K562 (cell line): ENCODE measurements at regions not wholly inside any gene's neighbourhood (a gene's known extent, or its start where the extent isn't known, plus 50 kb on each side); places are given as distances from the start of the nearest gene placed in this dataset.

Source experiments
- DPF2 ChIP-seq: fragments of 450-650 bp; IDR thresholded peaks from 2 replicates; pipeline ENCODE4 v1.6.1; 2016
- FOXJ3 ChIP-seq: sonication (generic); formaldehyde crosslinking; IDR thresholded peaks from 2 replicates; pipeline ENCODE4 v1.4.0; 2020; ENCODE audit warnings: mild to moderate bottlenecking, missing genetic modification reagents
- FOXK1 ChIP-seq: sonication (generic); formaldehyde crosslinking; IDR thresholded peaks from 2 replicates; pipeline ENCODE4 v1.8.0; 2022; ENCODE audit warnings: missing genetic modification reagents, mild to moderate bottlenecking, borderline replicate concordance
- TARDBP ChIP-seq: fragments of 450-650 bp; IDR thresholded peaks from 2 replicates; pipeline ENCODE4 v1.6.1; 2016

DNA sequence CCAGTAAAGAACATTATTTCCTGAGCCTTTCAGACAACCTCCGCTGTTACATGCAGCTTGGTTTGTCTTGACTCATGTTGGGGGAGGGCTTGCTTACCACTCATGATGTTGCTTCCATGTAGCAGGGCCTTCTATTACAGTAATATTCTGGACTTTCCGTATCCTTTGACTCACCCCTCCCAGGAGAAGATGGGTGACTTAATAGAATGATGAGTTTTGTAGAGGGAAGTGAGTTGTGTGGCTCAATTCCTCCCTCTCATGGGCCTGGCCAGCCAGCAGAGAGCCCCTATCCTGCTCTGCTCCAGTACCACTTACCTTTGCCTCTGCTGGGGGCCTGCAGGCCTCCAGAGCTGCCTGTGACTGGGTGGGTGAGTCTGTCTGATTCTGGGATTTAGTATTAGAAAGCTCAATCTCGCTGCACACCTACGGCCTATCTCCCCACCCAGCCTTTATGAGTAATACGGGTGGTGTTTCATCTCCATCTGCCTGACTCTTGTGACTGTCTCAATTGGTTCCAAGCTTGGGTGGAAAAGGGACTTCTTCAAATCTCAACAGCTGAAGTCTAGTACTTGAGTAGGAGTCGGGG, 52.6 kb upstream of the KLF9 start:
- TF ChIP-seq FOXJ3 (CRISPR knock-in tag) (no peak), TARDBP (no peak), DPF2 (no peak), FOXK1 (no peak)
